ENCODE measurements at regions not wholly inside any gene's neighbourhood (a gene's known extent, or its start where the extent isn't known, plus 50 kb on each side); places are given as distances from the start of the nearest gene placed in this dataset.

DNA sequence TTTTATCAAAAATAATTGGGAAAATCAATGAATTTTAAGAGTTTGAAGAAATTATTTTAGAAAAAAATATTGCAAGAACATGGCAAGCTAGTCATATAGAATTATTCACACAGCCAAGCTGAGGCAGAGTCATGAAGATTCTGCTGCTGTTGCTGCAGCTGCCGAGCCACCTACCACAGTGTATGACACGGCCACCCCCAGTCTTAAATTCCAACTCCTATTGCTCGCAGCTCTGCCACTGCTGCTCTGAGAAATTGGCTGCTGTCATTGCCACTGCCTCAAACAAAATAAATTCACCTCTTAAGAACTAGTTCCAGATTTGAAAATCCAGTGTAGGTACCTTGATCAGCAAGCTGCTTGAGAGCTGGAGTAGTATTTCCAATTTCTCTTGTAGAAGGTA, 1318.8 kb upstream of the ACO1 start:
- H3K4me1 Mint-ChIP-seq = no peaks in the 10 kb centered on the region
- no peaks in the 10 kb centered on the region for H3K27me3 Mint-ChIP-seq (ENCODE audit: low read depth)
- H3K9me3 Mint-ChIP-seq = peaks cover 7% of the 10 kb centered on the region
- TF ChIP-seq CTCF (IDR thresholded peaks at IDR 0.05; ENCODE audit: unreplicated experiment in 3 of 3) = no peak
- no peak overlapping the region for H3K27ac Mint-ChIP-seq
- H3K4me3 Mint-ChIP-seq = no peak overlapping the region
- no peaks in the 10 kb centered on the region for H3K36me3 Mint-ChIP-seq (ENCODE audit: low read depth)

DNA sequence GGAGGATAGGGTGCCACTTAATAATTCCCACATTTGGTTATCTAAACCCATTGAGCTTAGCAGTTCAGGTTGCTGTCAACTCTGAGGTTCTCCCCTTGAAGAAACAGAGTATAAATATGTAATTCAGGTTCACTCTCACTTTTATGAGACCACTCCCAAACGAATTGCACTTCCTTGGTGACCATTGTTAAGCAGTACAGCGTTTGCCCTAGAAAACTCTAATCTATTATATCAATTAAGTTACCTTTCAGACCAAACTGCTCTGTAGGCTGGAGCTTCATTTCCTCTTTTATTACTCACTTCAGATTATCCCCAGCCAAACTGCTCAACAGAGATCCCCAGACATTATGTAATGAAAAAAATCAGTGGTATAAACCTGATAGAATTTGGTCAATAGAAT, 1317.0 kb upstream of the ACO1 start:
- no peak overlapping the region for H3K4me3 Mint-ChIP-seq
- no peaks in the 10 kb centered on the region for H3K27me3 Mint-ChIP-seq (ENCODE audit: low read depth)
- peaks cover under 1% of the 10 kb centered on the region for H3K9me3 Mint-ChIP-seq
- no peaks in the 10 kb centered on the region for H3K36me3 Mint-ChIP-seq (ENCODE audit: low read depth)
- no peaks in the 10 kb centered on the region for H3K4me1 Mint-ChIP-seq
- TF ChIP-seq CTCF (IDR thresholded peaks at IDR 0.05; ENCODE audit: unreplicated experiment in 3 of 3) = no peak
- no peak overlapping the region for H3K27ac Mint-ChIP-seq

DNA sequence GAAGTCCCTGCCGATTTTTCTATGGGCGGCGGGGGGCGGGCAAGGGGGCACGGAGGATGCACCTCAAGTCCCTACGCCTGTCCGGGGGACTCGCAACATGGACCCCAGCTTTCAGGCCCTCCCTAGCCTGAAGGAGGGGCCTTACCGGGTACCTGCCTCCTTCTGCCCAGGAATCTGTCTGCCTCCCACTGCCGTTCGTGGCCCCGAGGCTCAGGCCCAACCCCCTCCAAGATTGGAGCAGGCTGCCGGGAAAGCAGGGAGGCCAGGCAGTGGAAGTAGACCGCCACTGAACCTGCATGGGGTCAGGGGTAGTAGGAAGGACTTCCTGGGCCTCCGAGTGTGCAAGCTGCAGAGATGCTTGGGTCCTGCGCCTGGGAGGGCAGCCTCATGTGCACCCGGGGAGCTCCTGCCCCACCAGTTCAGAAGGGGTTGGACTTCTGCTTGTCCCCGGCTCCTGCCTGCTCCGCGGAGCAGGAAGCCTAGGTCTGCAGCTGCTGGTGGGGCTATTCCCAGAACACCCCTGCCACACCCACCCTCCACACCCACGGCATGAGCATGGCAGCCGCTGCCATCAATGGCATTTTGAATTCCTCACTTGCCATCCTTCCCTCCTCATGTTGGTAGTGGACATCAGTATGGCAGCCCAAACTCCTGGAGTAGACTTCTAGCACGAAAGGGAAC, 1312.7 kb upstream of the ACO1 start:
- no peaks in the 10 kb centered on the region for H3K27me3 Mint-ChIP-seq (ENCODE audit: low read depth)
- no peak overlapping the region for H3K27ac Mint-ChIP-seq
- H3K4me3 Mint-ChIP-seq = no peak overlapping the region
- no peaks in the 10 kb centered on the region for H3K4me1 Mint-ChIP-seq
- no peak for TF ChIP-seq CTCF (IDR thresholded peaks at IDR 0.05; ENCODE audit: unreplicated experiment in 3 of 3)
- H3K9me3 Mint-ChIP-seq = no peaks in the 10 kb centered on the region
- no peaks in the 10 kb centered on the region for H3K36me3 Mint-ChIP-seq (ENCODE audit: low read depth)

DNA sequence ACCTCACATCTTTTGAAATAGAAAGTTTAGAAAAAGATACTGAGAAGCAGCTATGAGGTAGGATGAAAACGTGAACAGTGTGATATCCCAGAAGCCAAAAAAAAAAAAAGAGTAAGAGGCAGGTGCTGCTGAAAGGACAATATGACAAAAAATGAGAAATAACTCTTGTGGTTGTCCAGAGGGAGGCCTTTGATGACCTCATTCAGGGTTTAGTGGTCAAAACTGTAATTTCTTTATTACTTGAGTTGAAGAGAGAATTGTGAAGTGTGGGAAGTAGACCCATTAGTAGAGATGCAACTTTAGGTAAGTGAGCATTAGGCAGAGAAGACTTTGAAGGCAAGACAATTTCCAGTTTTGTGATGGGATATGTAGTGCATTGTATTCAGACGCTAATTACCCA, 1306.3 kb upstream of the ACO1 start:
- Mint-ChIP-seq H3K4me3 (no peak overlapping the region), H3K27me3 (ENCODE audit: low read depth) (no peaks in the 10 kb centered on the region), H3K9me3 (no peaks in the 10 kb centered on the region), H3K4me1 (no peaks in the 10 kb centered on the region), H3K36me3 (ENCODE audit: low read depth) (no peaks in the 10 kb centered on the region), H3K27ac (no peak overlapping the region)
- no peak for TF ChIP-seq CTCF (IDR thresholded peaks at IDR 0.05; ENCODE audit: unreplicated experiment in 3 of 3)

DNA sequence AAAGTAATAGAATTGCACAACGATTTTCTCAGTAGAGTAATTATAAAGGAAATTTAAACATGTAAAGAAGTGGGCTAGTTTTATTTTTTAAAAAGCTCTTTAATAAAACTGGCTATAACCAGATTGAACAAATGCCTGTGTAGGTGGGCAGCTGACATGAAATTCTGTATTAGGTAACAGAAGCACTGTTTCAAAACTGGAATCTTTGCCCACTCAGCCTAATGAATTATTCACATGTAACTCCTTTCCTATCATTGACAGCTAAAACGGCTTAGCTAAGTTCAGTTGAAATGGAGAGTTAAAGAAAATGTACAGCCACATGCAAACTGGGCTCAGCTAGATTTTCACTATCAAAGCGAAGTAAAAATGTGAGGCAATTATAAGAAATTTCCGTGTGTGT, 1300.1 kb upstream of the ACO1 start:
- no peaks in the 10 kb centered on the region for H3K36me3 Mint-ChIP-seq (ENCODE audit: low read depth)
- no peak overlapping the region for H3K27ac Mint-ChIP-seq
- H3K27me3 Mint-ChIP-seq (ENCODE audit: low read depth) = peaks cover 4% of the 10 kb centered on the region
- TF ChIP-seq CTCF (IDR thresholded peaks at IDR 0.05; ENCODE audit: unreplicated experiment in 3 of 3) = no peak
- H3K9me3 Mint-ChIP-seq = no peaks in the 10 kb centered on the region
- H3K4me3 Mint-ChIP-seq = no peak overlapping the region
- no peaks in the 10 kb centered on the region for H3K4me1 Mint-ChIP-seq

DNA sequence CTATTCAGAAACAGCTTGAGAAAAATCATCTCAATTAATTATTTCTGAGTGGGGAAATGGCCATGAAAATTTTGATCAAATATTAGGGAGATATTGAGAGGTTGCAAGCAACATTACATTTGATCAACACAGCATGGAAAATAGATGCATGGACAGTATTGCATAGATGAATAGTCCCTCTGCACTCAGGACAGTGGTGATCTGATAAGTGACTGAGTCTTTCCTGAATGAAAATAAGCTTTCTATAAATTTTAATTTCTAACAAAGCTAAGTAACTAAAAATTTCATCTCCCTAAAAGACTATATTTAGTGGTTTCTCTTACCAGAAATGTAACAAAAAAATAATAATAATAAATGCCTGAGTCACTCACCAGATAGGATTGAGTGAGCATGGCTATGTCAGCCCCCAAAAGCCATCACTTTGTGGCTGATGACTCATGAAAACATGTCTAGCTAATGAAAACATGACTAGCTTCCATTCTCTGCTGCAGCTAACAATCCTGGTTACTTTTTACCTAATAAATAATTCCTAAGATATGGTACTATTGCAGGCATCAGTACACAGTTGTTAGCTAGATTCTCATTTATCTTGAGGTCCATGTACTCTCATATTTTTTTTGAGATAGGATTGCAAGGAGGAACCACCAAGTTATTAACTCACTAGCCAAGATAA, 1294.8 kb upstream of the ACO1 start:
- no peak for TF ChIP-seq CTCF (IDR thresholded peaks at IDR 0.05; ENCODE audit: unreplicated experiment in 3 of 3)
- no peaks in the 10 kb centered on the region for H3K36me3 Mint-ChIP-seq (ENCODE audit: low read depth)
- no peaks in the 10 kb centered on the region for H3K4me1 Mint-ChIP-seq
- H3K27ac Mint-ChIP-seq = no peak overlapping the region
- H3K4me3 Mint-ChIP-seq = no peak overlapping the region
- no peaks in the 10 kb centered on the region for H3K9me3 Mint-ChIP-seq
- peaks cover 4% of the 10 kb centered on the region for H3K27me3 Mint-ChIP-seq (ENCODE audit: low read depth)
